Smooth muscle cell (in vitro differentiated cells): ENCODE measurements at regions not wholly inside any gene's neighbourhood (a gene's known extent, or its start where the extent isn't known, plus 50 kb on each side); places are given as distances from the start of the nearest gene placed in this dataset.

ENCODE experiments used
- DNase-seq: peaks from one replicate; lab custom pipeline; 2025; ENCODE audit not compliant: unreplicated experiment; lab: John Stamatoyannopoulos, UW
- H2AFZ ChIP-seq: fragments of 200-600 bp; sonication (generic); 2 replicates; pipeline ENCODE4 v1.6.0; 2016; ENCODE audit warnings: antibody characterized with exemption, low read depth, mild to moderate bottlenecking
- H3F3A ChIP-seq: fragments of 200-600 bp; sonication (generic); 2 replicates; pipeline ENCODE4 v1.6.0; 2017; ENCODE audit warnings: antibody characterized with exemption, low read depth
- H3K27ac ChIP-seq: fragments of 200-600 bp; sonication (generic); 2 replicates; pipeline ENCODE4 v1.5.1; 2016; ENCODE audit warnings: low read depth, mild to moderate bottlenecking
- H3K27me3 ChIP-seq: fragments of 200-600 bp; sonication (generic); 2 replicates; pipeline ENCODE4 v1.6.1; 2016; ENCODE audit warnings: low read depth, mild to moderate bottlenecking
- H3K36me3 ChIP-seq: fragments of 200-600 bp; sonication (generic); 2 replicates; pipeline ENCODE4 v1.5.1; 2016; ENCODE audit warnings: low read depth
- H3K4me1 ChIP-seq: fragments of 200-600 bp; sonication (generic); 2 replicates; pipeline ENCODE4 v1.5.1; 2016; ENCODE audit warnings: low read depth
- H3K4me2 ChIP-seq: fragments of 200-600 bp; sonication (generic); 2 replicates; pipeline ENCODE4 v1.6.0; 2016; ENCODE audit warnings: mild to moderate bottlenecking
- H3K4me3 ChIP-seq: fragments of 200-600 bp; sonication (generic); 2 replicates; pipeline ENCODE4 v1.5.1; 2016; ENCODE audit warnings: mild to moderate bottlenecking
- H3K79me2 ChIP-seq: fragments of 200-600 bp; sonication (generic); 2 replicates; pipeline ENCODE4 v1.6.0; 2016; ENCODE audit warnings: low read depth, mild to moderate bottlenecking
- H3K9ac ChIP-seq: fragments of 200-600 bp; sonication (generic); 2 replicates; pipeline ENCODE4 v1.6.0; 2016; ENCODE audit warnings: low read depth
- H3K9me3 ChIP-seq: fragments of 200-600 bp; sonication (generic); replicated peaks from 2 replicates; pipeline ENCODE4 v1.5.1; 2016; ENCODE audit warnings: low read depth
- H4K20me1 ChIP-seq: fragments of 200-600 bp; sonication (generic); 2 replicates; pipeline ENCODE4 v1.6.0; 2016; ENCODE audit warnings: low read depth
- WGBS: methylation state at CpG from one replicate; pipeline ENCODE4 v1.1.7; 2016; ENCODE audit warnings: low lambda C conversion rate; 5-methylcytosine and 5-hydroxymethylcytosine counted together
- TF ChIP-seq, protein P1 (sequence below): fragments of 200-600 bp; sonication (generic); IDR thresholded peaks from 2 replicates; pipeline ENCODE4 v1.5.1; 2017; ENCODE audit warnings: borderline replicate concordance, mild to moderate bottlenecking, antibody characterized with exemption; ENCODE audit not compliant: insufficient read depth, poor library complexity, severe bottlenecking

GRCh38 chr12:32053881-32054624 lies 52.6 kb upstream of the BICD1 start:
- Histone ChIP-seq H3K27me3 (no peaks in the 10 kb centered on the region), H2AFZ (no peak overlapping the region), H3K4me2 (no peak overlapping the region), H3K79me2 (no peaks in the 10 kb centered on the region), H4K20me1 (no peaks in the 10 kb centered on the region), H3K9me3 (no peaks in the 10 kb centered on the region), H3K4me1 (no peaks in the 10 kb centered on the region), H3F3A (peaks cover 16% of the 10 kb centered on the region), H3K4me3 (no peak overlapping the region), H3K27ac (no peak overlapping the region), H3K36me3 (no peaks in the 10 kb centered on the region), H3K9ac (no peak overlapping the region)
- WGBS = 84% methylated on average over 7 of the region's 7 CpGs
- TF ChIP-seq, protein P1, sequence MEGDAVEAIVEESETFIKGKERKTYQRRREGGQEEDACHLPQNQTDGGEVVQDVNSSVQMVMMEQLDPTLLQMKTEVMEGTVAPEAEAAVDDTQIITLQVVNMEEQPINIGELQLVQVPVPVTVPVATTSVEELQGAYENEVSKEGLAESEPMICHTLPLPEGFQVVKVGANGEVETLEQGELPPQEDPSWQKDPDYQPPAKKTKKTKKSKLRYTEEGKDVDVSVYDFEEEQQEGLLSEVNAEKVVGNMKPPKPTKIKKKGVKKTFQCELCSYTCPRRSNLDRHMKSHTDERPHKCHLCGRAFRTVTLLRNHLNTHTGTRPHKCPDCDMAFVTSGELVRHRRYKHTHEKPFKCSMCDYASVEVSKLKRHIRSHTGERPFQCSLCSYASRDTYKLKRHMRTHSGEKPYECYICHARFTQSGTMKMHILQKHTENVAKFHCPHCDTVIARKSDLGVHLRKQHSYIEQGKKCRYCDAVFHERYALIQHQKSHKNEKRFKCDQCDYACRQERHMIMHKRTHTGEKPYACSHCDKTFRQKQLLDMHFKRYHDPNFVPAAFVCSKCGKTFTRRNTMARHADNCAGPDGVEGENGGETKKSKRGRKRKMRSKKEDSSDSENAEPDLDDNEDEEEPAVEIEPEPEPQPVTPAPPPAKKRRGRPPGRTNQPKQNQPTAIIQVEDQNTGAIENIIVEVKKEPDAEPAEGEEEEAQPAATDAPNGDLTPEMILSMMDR = no peak
- no peak for DNase-seq
